ENCODE measurements at regions not wholly inside any gene's neighbourhood (a gene's known extent, or its start where the extent isn't known, plus 50 kb on each side); places are given as distances from the start of the nearest gene placed in this dataset.
A peak's percentile ranks its signal among the peaks of the same experiment; 100 is the strongest.
"Not testable (repeated sequence)": the region's sequence is repeated elsewhere in the genome, so short reads cannot be mapped to it uniquely, and the experiment has no call there.

GRCh38 chr2:82120115-82120514 is 1815.6 kb upstream of the LRRTM1 start:
- no peak overlapping the region for H3K4me3 Mint-ChIP-seq
- H3K36me3 Mint-ChIP-seq = no peaks in the 10 kb centered on the region
- no peak overlapping the region for H3K27ac Mint-ChIP-seq
- peaks cover 0 to 9% (median 4%) of the 10 kb centered on the region in 7 donors for H3K9me3 Mint-ChIP-seq
- H3K27me3 Mint-ChIP-seq = no peaks in the 10 kb centered on the region
- no peak for DNase-seq
- ATAC-seq (ENCODE audit: low read depth in 2 of 2) = no peak
- no peaks in the 10 kb centered on the region for H3K4me1 Mint-ChIP-seq

- H3K4me3 Mint-ChIP-seq = no peak overlapping the region
- no peak for DNase-seq
- H3K4me1 Mint-ChIP-seq = no peaks in the 10 kb centered on the region
- no peaks in the 10 kb centered on the region for H3K27me3 Mint-ChIP-seq
- ATAC-seq (ENCODE audit: low read depth in 2 of 2) = no peak
- no peak overlapping the region for H3K27ac Mint-ChIP-seq
- no peaks in the 10 kb centered on the region for H3K36me3 Mint-ChIP-seq
- H3K9me3 Mint-ChIP-seq = peaks cover 0 to 13% (median 9%) of the 10 kb centered on the region in 7 donors
These were observed 1804.9 kb upstream of the LRRTM1 start for GRCh38 chr2:82109418-82109817.

- no peaks in the 10 kb centered on the region for H3K36me3 Mint-ChIP-seq
- H3K9me3 Mint-ChIP-seq = peaks cover 0 to 4% (median 0%) of the 10 kb centered on the region in 7 donors
- no peak for DNase-seq
- H3K4me1 Mint-ChIP-seq = no peaks in the 10 kb centered on the region
- H3K27ac Mint-ChIP-seq = no peak overlapping the region
- H3K4me3 Mint-ChIP-seq = no peak overlapping the region
- ATAC-seq (ENCODE audit: low read depth in 2 of 2) = no peak
- no peaks in the 10 kb centered on the region for H3K27me3 Mint-ChIP-seq
These were observed 1794.1 kb upstream of the LRRTM1 start for GRCh38 chr2:82098617-82099016.

- no peaks in the 10 kb centered on the region for H3K36me3 Mint-ChIP-seq
- H3K9me3 Mint-ChIP-seq = peaks cover 4 to 18% (median 9%) of the 10 kb centered on the region in 7 donors
- no peaks in the 10 kb centered on the region for H3K4me1 Mint-ChIP-seq
- DNase-seq = no peak
- ATAC-seq (ENCODE audit: low read depth in 2 of 2) = no peak
- H3K27me3 Mint-ChIP-seq = no peaks in the 10 kb centered on the region
- no peak overlapping the region for H3K27ac Mint-ChIP-seq
- no peak overlapping the region for H3K4me3 Mint-ChIP-seq
These were observed 1785.0 kb upstream of the LRRTM1 start for GRCh38 chr2:82089518-82089917.

GRCh38 chr2:82084679-82085392 is 1780.3 kb upstream of the LRRTM1 start:
- H3K9me3 Mint-ChIP-seq = peaks cover 0 to 21% (median 10%) of the 10 kb centered on the region in 7 donors
- no peaks in the 10 kb centered on the region for H3K4me1 Mint-ChIP-seq
- no peak overlapping the region for H3K4me3 Mint-ChIP-seq
- no peaks in the 10 kb centered on the region for H3K36me3 Mint-ChIP-seq
- no peak for ATAC-seq (ENCODE audit: low read depth in 2 of 2)
- DNase-seq = no peak
- H3K27me3 Mint-ChIP-seq = no peaks in the 10 kb centered on the region
- H3K27ac Mint-ChIP-seq = no peak overlapping the region

- no peak overlapping the region for H3K27ac Mint-ChIP-seq
- H3K27me3 Mint-ChIP-seq = no peaks in the 10 kb centered on the region
- no peak for DNase-seq
- H3K4me3 Mint-ChIP-seq = no peak overlapping the region
- H3K4me1 Mint-ChIP-seq = no peaks in the 10 kb centered on the region
- no peak for ATAC-seq (ENCODE audit: low read depth in 2 of 2)
- no peaks in the 10 kb centered on the region for H3K36me3 Mint-ChIP-seq
- peaks cover 0 to 5% (median 3%) of the 10 kb centered on the region in 7 donors for H3K9me3 Mint-ChIP-seq
These were observed 1771.3 kb upstream of the LRRTM1 start for GRCh38 chr2:82075875-82076274.

- Mint-ChIP-seq H3K4me3 (no peak overlapping the region), H3K4me1 (no peaks in the 10 kb centered on the region), H3K36me3 (no peaks in the 10 kb centered on the region), H3K27me3 (no peaks in the 10 kb centered on the region), H3K27ac (no peak overlapping the region), H3K9me3 (peaks cover 0 to 9% (median 5%) of the 10 kb centered on the region in 7 donors)
- no peak for ATAC-seq (ENCODE audit: low read depth in 2 of 2)
- DNase-seq = no peak
These were observed 1757.9 kb upstream of the LRRTM1 start for GRCh38 chr2:82062463-82062862.

- Mint-ChIP-seq H3K9me3 (peaks cover 0 to 12% (median 4%) of the 10 kb centered on the region in 7 donors), H3K4me3 (no peak overlapping the region), H3K4me1 (no peaks in the 10 kb centered on the region), H3K27ac (no peak overlapping the region), H3K27me3 (no peaks in the 10 kb centered on the region), H3K36me3 (no peaks in the 10 kb centered on the region)
- ATAC-seq (ENCODE audit: low read depth in 2 of 2) (no peak), DNase-seq (no peak)
These were observed 1751.3 kb upstream of the LRRTM1 start for GRCh38 chr2:82055846-82056245.

- no peak overlapping the region for H3K27ac Mint-ChIP-seq
These were observed 1739.3 kb upstream of the LRRTM1 start for GRCh38 chr2:82043867-82044266.

GRCh38 chr2:82027921-82028615 is 1723.5 kb upstream of the LRRTM1 start:
- H3K36me3 Mint-ChIP-seq = peaks cover 0 to 8% of the 10 kb centered on the region in 2 donors
- no peak for ATAC-seq (ENCODE audit: low read depth in 2 of 2)

More at GRCh38 chr2:82043867-82044266, 1739.3 kb upstream of the LRRTM1 start:
- H3K9me3 Mint-ChIP-seq = peaks cover 4 to 29% (median 8%) of the 10 kb centered on the region in 7 donors
- no peaks in the 10 kb centered on the region for H3K4me1 Mint-ChIP-seq
- H3K4me3 Mint-ChIP-seq = no peak overlapping the region
- ATAC-seq (ENCODE audit: low read depth in 2 of 2) (no peak), DNase-seq (no peak)
- no peaks in the 10 kb centered on the region for H3K36me3 Mint-ChIP-seq
- no peaks in the 10 kb centered on the region for H3K27me3 Mint-ChIP-seq

GRCh38 chr2:82023710-82024109 is 1719.2 kb upstream of the LRRTM1 start:
- Mint-ChIP-seq H3K9me3 (peaks cover 0 to 16% (median 7%) of the 10 kb centered on the region in 7 donors), H3K27ac (no peak overlapping the region), H3K4me3 (peak overlapping the region in 1 of 8 donors; percentile 3), H3K27me3 (no peaks in the 10 kb centered on the region), H3K4me1 (no peaks in the 10 kb centered on the region), H3K36me3 (no peaks in the 10 kb centered on the region)
- ATAC-seq (ENCODE audit: low read depth in 2 of 2) = no peak
- no peak for DNase-seq

More at GRCh38 chr2:82027921-82028615, 1723.5 kb upstream of the LRRTM1 start:
- Mint-ChIP-seq H3K4me3 (no peak overlapping the region), H3K4me1 (no peaks in the 10 kb centered on the region), H3K27me3 (no peaks in the 10 kb centered on the region), H3K27ac (no peak overlapping the region), H3K9me3 (peaks cover 2 to 31% (median 12%) of the 10 kb centered on the region in 7 donors)
- no peak for DNase-seq

GRCh38 chr2:82013641-82014040 is 1709.1 kb upstream of the LRRTM1 start:
- ATAC-seq (ENCODE audit: low read depth in 2 of 2) (no peak), DNase-seq (no peak)
- Mint-ChIP-seq H3K27me3 (no peaks in the 10 kb centered on the region), H3K4me3 (peak overlapping the region in 1 of 8 donors; percentile 85), H3K27ac (no peak overlapping the region), H3K9me3 (peaks cover 0 to 3% (median 0%) of the 10 kb centered on the region in 7 donors), H3K36me3 (no peaks in the 10 kb centered on the region), H3K4me1 (no peaks in the 10 kb centered on the region)

- Mint-ChIP-seq H3K9me3 (peaks cover 0 to 4% (median 3%) of the 10 kb centered on the region in 7 donors), H3K4me1 (no peaks in the 10 kb centered on the region), H3K27me3 (no peaks in the 10 kb centered on the region), H3K27ac (no peak overlapping the region), H3K36me3 (no peaks in the 10 kb centered on the region), H3K4me3 (no peak overlapping the region)
- DNase-seq = no peak
- no peak for ATAC-seq (ENCODE audit: low read depth in 2 of 2)
These were observed 1702.6 kb upstream of the LRRTM1 start for GRCh38 chr2:82007071-82007664.

- not testable (repeated sequence) for ATAC-seq (ENCODE audit: low read depth in 2 of 2); H3K9me3 Mint-ChIP-seq; H3K36me3 Mint-ChIP-seq; H3K4me1 Mint-ChIP-seq; DNase-seq; H3K27me3 Mint-ChIP-seq; H3K27ac Mint-ChIP-seq; H3K4me3 Mint-ChIP-seq
These were observed 1701.3 kb upstream of the LRRTM1 start for GRCh38 chr2:82005889-82006288.

Measured in naive B cell (primary cell).